ENCODE measurements at regions not wholly inside any gene's neighbourhood (a gene's known extent, or its start where the extent isn't known, plus 50 kb on each side); places are given as distances from the start of the nearest gene placed in this dataset.

DNA sequence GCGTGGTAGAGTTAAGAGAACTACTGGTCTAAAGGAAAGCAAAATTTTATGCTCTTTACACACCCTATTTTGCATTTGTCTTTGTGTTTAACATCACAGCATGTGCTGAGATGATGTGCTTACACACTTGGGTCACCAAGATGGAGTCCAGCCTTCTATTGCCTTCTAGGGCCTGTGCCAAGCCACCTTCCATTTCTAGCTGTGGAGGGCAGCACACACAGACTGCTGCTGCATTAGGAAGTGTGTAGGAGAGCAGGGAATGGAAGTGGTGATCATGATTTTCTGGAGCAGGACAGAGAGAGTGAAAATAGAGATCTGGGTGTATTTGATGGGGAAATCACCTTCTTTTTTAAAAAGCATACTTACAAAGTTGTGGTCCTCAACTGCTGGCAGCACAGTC is 191.6 kb downstream of the SOX4 start:
- 100% methylated on average over 1 of the region's 1 CpG for WGBS (ENCODE audit: low lambda C conversion rate)
- Histone ChIP-seq H3K4me1 (ENCODE audit: control insufficient read depth in 1 of 2, insufficient read depth in 2 of 2, low read depth in 1 of 2, low read length in 1 of 2) (peaks cover 0 to 7% of the 10 kb centered on the region in 2 experiments; a peak in 2 of 4 replicates), H3K27ac (ENCODE audit: low read depth in 2 of 2, low read length in 1 of 2) (no peak overlapping the region; a peak in 1 of 4 replicates), H3K9me2 (no peaks in the 10 kb centered on the region), H3K36me3 (replicated peaks in 1 of 2; ENCODE audit: control insufficient read depth in 1 of 2, insufficient read depth in 2 of 2, low read length in 1 of 2) (peaks cover 0 to 10% of the 10 kb centered on the region in 2 experiments), H3K9me3 (no peaks in the 10 kb centered on the region; the same call in 1 of the 2 replicates), H4K20me1 (ENCODE audit: insufficient read depth) (no peaks in the 10 kb centered on the region), H3K4me2 (no peak overlapping the region), H3K27me3 (ENCODE audit: insufficient read depth) (no peaks in the 10 kb centered on the region), H3K79me2 (ENCODE audit: insufficient read depth) (no peaks in the 10 kb centered on the region), H2AFZ (ENCODE audit: low read depth) (no peak overlapping the region), H3F3A (replicated peaks; ENCODE audit: insufficient read depth) (peaks cover 7% of the 10 kb centered on the region), H3K4me3 (ENCODE audit: low read depth in 2 of 2, low read length in 1 of 2) (no peak overlapping the region), H3K9ac (no peak overlapping the region)
- no peak for DNase-seq
- TF ChIP-seq RFX5 (IDR thresholded peaks at IDR 0.05; ENCODE audit: low read length) (no peak), GATA2 (CRISPR knock-in tag; IDR thresholded peaks at IDR 0.05) (no peak), USF2 (IDR thresholded peaks at IDR 0.05; ENCODE audit: borderline replicate concordance, low read depth, low read length) (no peak), USF1 (IDR thresholded peaks at IDR 0.05; ENCODE audit: borderline replicate concordance, low read depth) (no peak), RAD21 (IDR thresholded peaks at IDR 0.05; ENCODE audit: low read length) (no peak), CHD2 (IDR thresholded peaks at IDR 0.05; ENCODE audit: low read length, partially characterized antibody) (no peak), TAF1 (IDR thresholded peaks at IDR 0.05; ENCODE audit: borderline replicate concordance, low read depth, low read length) (no peak)
- POLR2A ChIA-PET, result no interaction called here
- CTCF ChIA-PET, result no interaction called here

DNA sequence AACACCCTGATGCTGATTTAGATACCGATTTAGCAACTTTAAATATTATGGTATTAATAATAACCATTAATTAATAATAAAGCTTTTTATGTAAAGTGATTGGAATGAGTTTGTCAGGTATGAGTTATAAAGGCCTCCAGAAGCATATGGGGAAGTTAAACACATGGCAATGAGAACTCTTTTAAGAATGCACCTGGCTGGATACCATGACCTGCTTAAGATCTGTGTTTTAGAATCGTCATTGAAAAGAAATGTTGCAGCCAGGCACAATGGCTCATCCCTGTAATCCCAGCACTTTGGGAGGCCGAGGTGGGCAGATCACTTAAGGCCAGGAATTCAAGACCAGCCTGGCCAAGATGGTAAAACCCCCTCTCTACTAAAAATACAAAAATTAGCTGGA is 197.5 kb downstream of the SOX4 start:
- DNase-seq, result no peak
- POLR2A ChIA-PET, result no interaction called here
- 90% methylated on average over 3 of the region's 3 CpGs for WGBS (ENCODE audit: low lambda C conversion rate)
- Histone ChIP-seq H3K27me3 (ENCODE audit: insufficient read depth) (no peaks in the 10 kb centered on the region), H3K9ac (no peak overlapping the region), H3K79me2 (ENCODE audit: insufficient read depth) (no peaks in the 10 kb centered on the region; the same call in 1 of the 2 replicates), H3K4me2 (no peak overlapping the region), H3K9me3 (no peaks in the 10 kb centered on the region; the same call in 1 of the 2 replicates), H3K4me1 (ENCODE audit: control insufficient read depth in 1 of 2, insufficient read depth in 2 of 2, low read depth in 1 of 2, low read length in 1 of 2) (no peaks in the 10 kb centered on the region), H3K9me2 (no peaks in the 10 kb centered on the region), H4K20me1 (ENCODE audit: insufficient read depth) (no peaks in the 10 kb centered on the region), H3K4me3 (ENCODE audit: low read depth in 2 of 2, low read length in 1 of 2) (no peak overlapping the region), H3F3A (replicated peaks; ENCODE audit: insufficient read depth) (no peaks in the 10 kb centered on the region), H3K27ac (ENCODE audit: low read depth in 2 of 2, low read length in 1 of 2) (no peak overlapping the region), H3K36me3 (replicated peaks in 1 of 2; ENCODE audit: control insufficient read depth in 1 of 2, insufficient read depth in 2 of 2, low read length in 1 of 2) (peaks cover 0 to 10% of the 10 kb centered on the region in 2 experiments), H2AFZ (ENCODE audit: low read depth) (no peak overlapping the region)
- TF ChIP-seq REST (IDR thresholded peaks at IDR 0.05; ENCODE audit: low read depth, low read length), result no peak
- no peak for TF ChIP-seq GABPA (IDR thresholded peaks at IDR 0.05; ENCODE audit: low read depth)
- TF ChIP-seq RXRA (IDR thresholded peaks at IDR 0.05; ENCODE audit: borderline replicate concordance, low read depth), result no peak
- TF ChIP-seq EP300 (IDR thresholded peaks at IDR 0.05; ENCODE audit: borderline replicate concordance in 1 of 2, low read depth in 1 of 2, low read length in 1 of 2), result no peak
- no peak for TF ChIP-seq NRF1 (IDR thresholded peaks at IDR 0.05; ENCODE audit: low read depth, low read length)
- TF ChIP-seq, protein P1, sequence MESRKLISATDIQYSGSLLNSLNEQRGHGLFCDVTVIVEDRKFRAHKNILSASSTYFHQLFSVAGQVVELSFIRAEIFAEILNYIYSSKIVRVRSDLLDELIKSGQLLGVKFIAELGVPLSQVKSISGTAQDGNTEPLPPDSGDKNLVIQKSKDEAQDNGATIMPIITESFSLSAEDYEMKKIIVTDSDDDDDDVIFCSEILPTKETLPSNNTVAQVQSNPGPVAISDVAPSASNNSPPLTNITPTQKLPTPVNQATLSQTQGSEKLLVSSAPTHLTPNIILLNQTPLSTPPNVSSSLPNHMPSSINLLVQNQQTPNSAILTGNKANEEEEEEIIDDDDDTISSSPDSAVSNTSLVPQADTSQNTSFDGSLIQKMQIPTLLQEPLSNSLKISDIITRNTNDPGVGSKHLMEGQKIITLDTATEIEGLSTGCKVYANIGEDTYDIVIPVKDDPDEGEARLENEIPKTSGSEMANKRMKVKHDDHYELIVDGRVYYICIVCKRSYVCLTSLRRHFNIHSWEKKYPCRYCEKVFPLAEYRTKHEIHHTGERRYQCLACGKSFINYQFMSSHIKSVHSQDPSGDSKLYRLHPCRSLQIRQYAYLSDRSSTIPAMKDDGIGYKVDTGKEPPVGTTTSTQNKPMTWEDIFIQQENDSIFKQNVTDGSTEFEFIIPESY (IDR thresholded peaks at IDR 0.05; ENCODE audit: borderline replicate concordance, low read depth), result no peak
- TF ChIP-seq TEAD4 (IDR thresholded peaks at IDR 0.05; ENCODE audit: borderline replicate concordance, insufficient read depth), result no peak
- TF ChIP-seq RAD21 (IDR thresholded peaks at IDR 0.05; ENCODE audit: low read length), result no peak
- TF ChIP-seq ELF1 (IDR thresholded peaks at IDR 0.05), result no peak
- no peak for TF ChIP-seq POLR2AphosphoS5 (IDR thresholded peaks at IDR 0.05; ENCODE audit: low read depth, low read length)
- TF ChIP-seq TCF12 (IDR thresholded peaks at IDR 0.05), result no peak
- no peak for TF ChIP-seq MXI1 (IDR thresholded peaks at IDR 0.05; ENCODE audit: low read depth, low read length)
- no peak for TF ChIP-seq JUND (IDR thresholded peaks at IDR 0.05)
- no peak for TF ChIP-seq FOSL2 (IDR thresholded peaks at IDR 0.05; ENCODE audit: borderline replicate concordance, low read depth)
- TF ChIP-seq FOXJ3 (CRISPR knock-in tag; IDR thresholded peaks at IDR 0.05), result no peak
- TF ChIP-seq GATA2 (CRISPR knock-in tag; IDR thresholded peaks at IDR 0.05), result no peak
- TF ChIP-seq, protein P2, sequence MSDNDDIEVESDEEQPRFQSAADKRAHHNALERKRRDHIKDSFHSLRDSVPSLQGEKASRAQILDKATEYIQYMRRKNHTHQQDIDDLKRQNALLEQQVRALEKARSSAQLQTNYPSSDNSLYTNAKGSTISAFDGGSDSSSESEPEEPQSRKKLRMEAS (IDR thresholded peaks at IDR 0.05; ENCODE audit: low read depth), result no peak
- no peak for TF ChIP-seq CHD2 (IDR thresholded peaks at IDR 0.05; ENCODE audit: low read length, partially characterized antibody)
- CTCF ChIA-PET, result interaction anchor here (0.9 kb wide), 1 partner anchor 11 kb away, joined by 3 read pairs; no protein-coding TSS in a partner anchor
